ENCODE measurements at regions not wholly inside any gene's neighbourhood (a gene's known extent, or its start where the extent isn't known, plus 50 kb on each side); places are given as distances from the start of the nearest gene placed in this dataset.
"Not testable (repeated sequence)": the region's sequence is repeated elsewhere in the genome, so short reads cannot be mapped to it uniquely, and the experiment has no call there.

DNA sequence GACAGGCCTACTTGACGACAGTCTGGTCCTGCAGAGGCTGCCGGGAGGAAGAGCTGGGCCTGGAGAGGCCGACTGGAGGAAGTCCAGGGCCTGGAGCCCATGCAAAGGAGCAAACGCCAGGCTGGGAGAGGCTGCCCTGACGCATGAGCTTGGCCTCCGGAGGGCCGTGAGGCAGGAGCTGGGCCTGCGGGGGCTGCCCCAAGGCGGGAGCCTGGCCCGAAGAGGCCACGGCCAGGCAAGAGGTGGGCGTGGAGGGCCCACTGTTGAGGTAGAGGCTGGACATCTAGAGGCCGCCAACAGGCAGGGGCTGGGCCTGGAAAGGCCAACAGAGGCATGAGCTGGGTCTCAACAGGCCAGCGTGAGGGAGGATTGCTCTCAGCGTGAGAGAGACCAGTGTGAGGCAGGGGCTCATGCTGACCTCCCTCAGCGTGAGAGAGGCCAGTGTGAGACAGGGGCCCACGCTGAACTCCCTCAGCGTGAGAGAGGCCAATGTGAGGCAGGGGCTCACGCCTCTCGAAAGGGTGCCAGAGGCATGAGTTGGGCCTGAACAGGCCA lies 320.6 kb downstream of the ZNF479 start:
- DNase-seq (ENCODE audit: low read depth); H3K36me3 ChIP-seq (ENCODE audit: control insufficient read depth, insufficient read depth, low read length); H3K27me3 ChIP-seq (ENCODE audit: control insufficient read depth, insufficient read depth, low read length); POLR2A ChIA-PET; H3K4me3 ChIP-seq (ENCODE audit: low read depth, low read length): not testable (repeated sequence)
- CTCF ChIA-PET, result interaction anchor here (0.6 kb wide), 1 partner anchor 1401 kb away, joined by 3 read pairs; no protein-coding TSS in a partner anchor

DNA sequence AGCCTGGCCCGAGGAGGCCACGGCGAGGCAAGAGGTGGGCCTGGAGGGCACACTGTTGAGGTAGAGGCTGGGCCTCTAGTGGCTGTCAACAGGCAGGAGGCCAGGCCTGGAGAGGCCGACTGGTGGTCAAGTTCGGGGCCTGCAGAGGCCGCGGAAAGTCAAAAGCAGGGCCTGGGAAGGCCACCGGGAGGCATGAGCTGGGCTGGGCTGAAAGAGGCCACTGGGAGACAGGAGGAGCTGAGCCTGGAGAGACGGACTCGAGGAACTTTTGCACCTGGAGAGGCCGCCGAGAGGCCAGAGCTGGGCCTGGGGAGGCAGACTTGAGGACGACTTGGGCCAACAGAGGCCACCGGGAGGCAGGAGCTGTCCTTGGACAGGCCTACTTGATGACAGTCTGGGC lies 321.2 kb downstream of the ZNF479 start:
- DNase-seq (ENCODE audit: low read depth), result no peak
- no peaks in the 10 kb centered on the region for H3K36me3 ChIP-seq (ENCODE audit: control insufficient read depth, insufficient read depth, low read length)
- TF ChIP-seq CTCF (IDR thresholded peaks at IDR 0.05; ENCODE audit: insufficient read depth, low read depth, low read length), result no peak
- CTCF ChIA-PET, result interaction anchor here (0.6 kb wide), 1 partner anchor 1401 kb away, joined by 3 read pairs; no protein-coding TSS in a partner anchor
- no peak overlapping the region for H3K4me3 ChIP-seq (ENCODE audit: low read depth, low read length)
- POLR2A ChIA-PET, result no interaction called here
- H3K27me3 ChIP-seq (ENCODE audit: control insufficient read depth, insufficient read depth, low read length), result no peaks in the 10 kb centered on the region

DNA sequence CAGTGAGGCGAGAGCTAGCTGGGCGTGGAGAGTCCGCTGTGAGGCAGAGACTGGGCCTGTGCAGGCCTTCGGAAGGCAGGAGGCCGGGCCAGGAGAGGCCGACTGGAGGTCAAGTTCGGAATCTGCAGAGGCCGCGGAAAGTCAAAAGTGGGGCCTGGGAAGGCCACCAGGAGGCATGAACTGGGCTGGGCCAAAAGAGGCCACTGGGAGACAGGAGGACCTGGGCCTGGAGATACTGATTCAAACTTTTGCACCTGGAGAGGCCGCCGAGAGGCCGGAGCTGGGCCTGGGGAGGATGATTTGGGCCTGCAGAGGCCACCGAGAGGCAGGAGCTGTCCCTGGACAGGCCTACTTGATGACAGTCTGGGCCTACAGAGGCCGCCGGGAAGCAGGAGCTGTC lies 321.8 kb downstream of the ZNF479 start:
- no peak for DNase-seq (ENCODE audit: low read depth)
- TF ChIP-seq CTCF (IDR thresholded peaks at IDR 0.05; ENCODE audit: insufficient read depth, low read depth, low read length), result no peak
- no peaks in the 10 kb centered on the region for H3K36me3 ChIP-seq (ENCODE audit: control insufficient read depth, insufficient read depth, low read length)
- POLR2A ChIA-PET, result no interaction called here
- no peaks in the 10 kb centered on the region for H3K27me3 ChIP-seq (ENCODE audit: control insufficient read depth, insufficient read depth, low read length)
- CTCF ChIA-PET, result no interaction called here
- H3K4me3 ChIP-seq (ENCODE audit: low read depth, low read length), result no peak overlapping the region

DNA sequence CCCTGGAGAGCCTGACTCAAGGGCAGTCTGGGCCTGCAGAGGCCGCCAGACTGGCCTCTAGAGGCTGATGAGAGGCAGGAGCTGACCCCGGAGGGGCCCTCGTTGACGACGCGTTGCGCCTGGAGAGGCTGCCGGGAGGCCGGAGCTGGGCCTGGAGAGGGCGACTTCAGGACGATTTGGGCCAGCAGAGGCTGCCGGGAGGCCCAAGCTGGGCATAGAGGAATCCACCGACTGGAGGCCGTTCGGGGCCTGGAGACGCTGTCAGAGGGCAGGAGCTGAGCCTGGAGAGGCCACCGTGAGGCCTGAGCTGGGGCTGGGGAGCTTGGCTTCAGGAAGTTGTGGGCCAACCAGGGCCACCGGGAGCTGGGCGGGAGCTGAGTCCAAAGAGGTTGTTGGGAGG lies 322.5 kb downstream of the ZNF479 start:
- DNase-seq (ENCODE audit: low read depth); POLR2A ChIA-PET; CTCF ChIA-PET; H3K4me3 ChIP-seq (ENCODE audit: low read depth, low read length); H3K27me3 ChIP-seq (ENCODE audit: control insufficient read depth, insufficient read depth, low read length); H3K36me3 ChIP-seq (ENCODE audit: control insufficient read depth, insufficient read depth, low read length): not testable (repeated sequence)

GRCh38 chr7:56804755-56805064 lies 327.5 kb downstream of the ZNF479 start:
- POLR2A ChIA-PET, result not testable (repeated sequence)

GRCh38 chr7:56803965-56804754 lies 328.1 kb downstream of the ZNF479 start:
- H3K36me3 ChIP-seq (ENCODE audit: control insufficient read depth, insufficient read depth, low read length); DNase-seq (ENCODE audit: low read depth); H3K4me3 ChIP-seq (ENCODE audit: low read depth, low read length); H3K27me3 ChIP-seq (ENCODE audit: control insufficient read depth, insufficient read depth, low read length); CTCF ChIA-PET; POLR2A ChIA-PET: not testable (repeated sequence)

More at GRCh38 chr7:56804755-56805064, 327.5 kb downstream of the ZNF479 start:
- DNase-seq (ENCODE audit: low read depth); H3K36me3 ChIP-seq (ENCODE audit: control insufficient read depth, insufficient read depth, low read length); H3K27me3 ChIP-seq (ENCODE audit: control insufficient read depth, insufficient read depth, low read length); H3K4me3 ChIP-seq (ENCODE audit: low read depth, low read length); CTCF ChIA-PET: not testable (repeated sequence)

DNA sequence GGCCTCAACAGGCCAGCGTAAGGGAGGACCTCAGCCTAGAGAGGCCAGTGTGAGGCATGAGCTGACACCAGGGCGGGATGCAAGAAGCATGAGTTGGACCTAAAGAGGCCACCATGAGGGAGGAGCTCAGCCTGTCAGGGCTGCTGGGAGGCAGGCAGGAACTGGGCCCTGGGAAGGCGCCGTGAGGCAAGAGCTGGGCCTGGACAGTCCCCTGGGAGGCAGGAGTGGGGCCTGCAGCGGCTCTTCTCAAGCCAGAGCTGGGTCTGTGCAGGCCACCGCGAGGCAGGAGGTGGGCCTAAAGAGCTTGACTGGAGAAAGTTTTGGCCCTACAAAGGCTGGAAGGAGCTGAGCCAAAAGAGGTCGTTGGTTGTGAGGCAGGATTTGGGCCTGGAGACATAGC lies 328.9 kb downstream of the ZNF479 start:
- H3K27me3 ChIP-seq (ENCODE audit: control insufficient read depth, insufficient read depth, low read length); CTCF ChIA-PET; DNase-seq (ENCODE audit: low read depth); POLR2A ChIA-PET; H3K36me3 ChIP-seq (ENCODE audit: control insufficient read depth, insufficient read depth, low read length); H3K4me3 ChIP-seq (ENCODE audit: low read depth, low read length): not testable (repeated sequence)

DNA sequence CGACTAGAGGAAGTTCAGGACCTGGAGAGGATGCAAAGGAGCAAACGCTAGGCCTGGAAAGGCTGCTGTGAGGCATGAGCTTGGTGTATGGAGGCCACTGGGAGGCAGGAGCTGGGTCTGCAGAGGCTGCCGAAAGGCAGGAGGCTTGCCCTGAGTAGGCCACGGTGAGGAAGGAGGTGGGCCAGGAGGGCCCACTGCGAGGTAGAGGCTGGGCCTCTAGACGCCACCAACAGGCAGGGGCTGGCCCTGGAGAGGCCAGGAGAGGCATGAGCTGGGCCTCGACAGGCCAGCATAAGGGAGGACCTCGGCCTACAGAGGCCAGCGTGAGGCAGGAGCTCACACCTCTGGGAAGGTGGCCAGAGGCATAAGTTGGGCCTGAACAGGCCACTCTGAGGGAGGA lies 330.0 kb downstream of the ZNF479 start:
- DNase-seq (ENCODE audit: low read depth); H3K36me3 ChIP-seq (ENCODE audit: control insufficient read depth, insufficient read depth, low read length); H3K4me3 ChIP-seq (ENCODE audit: low read depth, low read length); H3K27me3 ChIP-seq (ENCODE audit: control insufficient read depth, insufficient read depth, low read length); CTCF ChIA-PET; POLR2A ChIA-PET: not testable (repeated sequence)

GRCh38 chr7:56801774-56802173 lies 330.5 kb downstream of the ZNF479 start:
- CTCF ChIA-PET; POLR2A ChIA-PET; DNase-seq (ENCODE audit: low read depth); H3K4me3 ChIP-seq (ENCODE audit: low read depth, low read length); H3K27me3 ChIP-seq (ENCODE audit: control insufficient read depth, insufficient read depth, low read length); H3K36me3 ChIP-seq (ENCODE audit: control insufficient read depth, insufficient read depth, low read length): not testable (repeated sequence)

GRCh38 chr7:56798876-56799275 lies 333.4 kb downstream of the ZNF479 start:
- CTCF ChIA-PET, POLR2A ChIA-PET: not testable (repeated sequence)

GRCh38 chr7:56787474-56787873 lies 344.8 kb downstream of the ZNF479 start:
- H3K27me3 ChIP-seq (ENCODE audit: control insufficient read depth, insufficient read depth, low read length); CTCF ChIA-PET; H3K4me3 ChIP-seq (ENCODE audit: low read depth, low read length); POLR2A ChIA-PET; DNase-seq (ENCODE audit: low read depth); H3K36me3 ChIP-seq (ENCODE audit: control insufficient read depth, insufficient read depth, low read length): not testable (repeated sequence)

More at GRCh38 chr7:56798876-56799275, 333.4 kb downstream of the ZNF479 start:
- not testable (repeated sequence) for H3K36me3 ChIP-seq (ENCODE audit: control insufficient read depth, insufficient read depth, low read length); H3K27me3 ChIP-seq (ENCODE audit: control insufficient read depth, insufficient read depth, low read length); H3K4me3 ChIP-seq (ENCODE audit: low read depth, low read length); DNase-seq (ENCODE audit: low read depth)

Measured in BJ (cell line).